ENCODE measurements at regions not wholly inside any gene's neighbourhood (a gene's known extent, or its start where the extent isn't known, plus 50 kb on each side); places are given as distances from the start of the nearest gene placed in this dataset.

DNA sequence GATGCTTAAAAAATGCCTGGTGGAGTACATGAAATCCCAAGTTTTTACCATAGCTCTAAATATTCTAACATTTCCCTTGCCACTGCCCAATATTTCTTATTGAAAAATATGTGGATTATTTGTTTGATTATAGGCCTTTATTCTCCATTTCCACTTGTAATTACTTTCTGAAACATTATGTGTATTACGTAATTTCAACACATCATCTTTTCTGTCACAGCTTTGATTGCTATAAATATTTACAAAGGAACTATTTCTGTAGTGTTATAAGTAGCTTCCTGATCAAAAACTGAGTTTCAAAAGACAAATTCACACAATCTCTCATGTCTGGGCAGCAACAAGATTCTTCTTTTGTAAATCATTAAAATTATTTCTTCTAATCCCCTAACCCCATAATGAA is 859.6 kb upstream of the CRIM1 start:
- TF ChIP-seq EZH2 (IDR thresholded peaks at IDR 0.05; ENCODE audit: insufficient read depth, low read length), result no peak
- TF ChIP-seq, protein P1, sequence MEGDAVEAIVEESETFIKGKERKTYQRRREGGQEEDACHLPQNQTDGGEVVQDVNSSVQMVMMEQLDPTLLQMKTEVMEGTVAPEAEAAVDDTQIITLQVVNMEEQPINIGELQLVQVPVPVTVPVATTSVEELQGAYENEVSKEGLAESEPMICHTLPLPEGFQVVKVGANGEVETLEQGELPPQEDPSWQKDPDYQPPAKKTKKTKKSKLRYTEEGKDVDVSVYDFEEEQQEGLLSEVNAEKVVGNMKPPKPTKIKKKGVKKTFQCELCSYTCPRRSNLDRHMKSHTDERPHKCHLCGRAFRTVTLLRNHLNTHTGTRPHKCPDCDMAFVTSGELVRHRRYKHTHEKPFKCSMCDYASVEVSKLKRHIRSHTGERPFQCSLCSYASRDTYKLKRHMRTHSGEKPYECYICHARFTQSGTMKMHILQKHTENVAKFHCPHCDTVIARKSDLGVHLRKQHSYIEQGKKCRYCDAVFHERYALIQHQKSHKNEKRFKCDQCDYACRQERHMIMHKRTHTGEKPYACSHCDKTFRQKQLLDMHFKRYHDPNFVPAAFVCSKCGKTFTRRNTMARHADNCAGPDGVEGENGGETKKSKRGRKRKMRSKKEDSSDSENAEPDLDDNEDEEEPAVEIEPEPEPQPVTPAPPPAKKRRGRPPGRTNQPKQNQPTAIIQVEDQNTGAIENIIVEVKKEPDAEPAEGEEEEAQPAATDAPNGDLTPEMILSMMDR (IDR thresholded peaks at IDR 0.05; ENCODE audit: insufficient read depth, low read depth, low read length), result no peak
